Neutrophil (primary cell): ENCODE measurements at regions not wholly inside any gene's neighbourhood (a gene's known extent, or its start where the extent isn't known, plus 50 kb on each side); places are given as distances from the start of the nearest gene placed in this dataset.

ENCODE experiments used
- H3K27ac ChIP-seq: fragments of 200-600 bp; sonication (generic); 2 replicates; pipeline ENCODE4 v1.5.1; 2016; ENCODE audit warnings: mild to moderate bottlenecking, moderate library complexity
- H3K27me3 ChIP-seq: fragments of 200-600 bp; sonication (generic); 2 replicates; pipeline ENCODE4 v1.6.0; 2016; ENCODE audit warnings: mild to moderate bottlenecking
- H3K36me3 ChIP-seq: fragments of 200-600 bp; sonication (generic); 2 replicates; pipeline ENCODE4 v1.5.1; 2017
- H3K4me1 ChIP-seq, 2 experiments: fragments of 200-600 bp in 1 of 2; sonication (generic) in 1 of 2; 1 replicate in 1 of 2; 2 replicates in 1 of 2; pipeline versions ENCODE4 v1.5.1 to v1.6.1; 2013 to 2016; ENCODE audit warnings: low read depth in 1 of 2, low read length in 1 of 2, mild to moderate bottlenecking in 1 of 2, moderate library complexity in 1 of 2; ENCODE audit not compliant: control insufficient read depth in 1 of 2, insufficient read depth in 1 of 2
- H3K4me3 ChIP-seq, 2 experiments: fragments of 200-600 bp in 1 of 2; sonication (generic) in 1 of 2; 1 replicate in 1 of 2; 2 replicates in 1 of 2; pipeline ENCODE4 v1.5.1; 2013 to 2016; ENCODE audit warnings: low read depth in 1 of 2, low read length in 1 of 2, mild to moderate bottlenecking in 1 of 2, moderate library complexity in 1 of 2
- H3K9me3 ChIP-seq: fragments of 200-600 bp; sonication (generic); 2 replicates; pipeline ENCODE4 v1.5.1; 2016
- CTCF ChIP-seq: fragments of 200-600 bp; sonication (generic); IDR thresholded peaks from 2 replicates; pipeline ENCODE4 v1.5.1; 2016; ENCODE audit warnings: antibody characterized with exemption

GRCh38 chr3:31174079-31174478 is 279.6 kb upstream of the GADL1 start:
- Histone ChIP-seq H3K27me3 (no peaks in the 10 kb centered on the region), H3K4me1 (no peaks in the 10 kb centered on the region), H3K9me3 (no peaks in the 10 kb centered on the region), H3K36me3 (no peaks in the 10 kb centered on the region), H3K4me3 (no peak overlapping the region), H3K27ac (no peak overlapping the region)
- no peak for TF ChIP-seq CTCF

- no peaks in the 10 kb centered on the region for H3K27me3 ChIP-seq
- H3K4me1 ChIP-seq = no peaks in the 10 kb centered on the region
- H3K36me3 ChIP-seq = no peaks in the 10 kb centered on the region
- H3K4me3 ChIP-seq = no peak overlapping the region
- no peak for TF ChIP-seq CTCF
- H3K27ac ChIP-seq = no peak overlapping the region
- no peaks in the 10 kb centered on the region for H3K9me3 ChIP-seq
Observed at GRCh38 chr3:31176045-31176444, 281.6 kb upstream of the GADL1 start.

GRCh38 chr3:31178467-31178866 is 284.0 kb upstream of the GADL1 start:
- H3K9me3 ChIP-seq = no peaks in the 10 kb centered on the region
- no peak overlapping the region for H3K4me3 ChIP-seq
- H3K4me1 ChIP-seq = no peaks in the 10 kb centered on the region
- H3K27ac ChIP-seq = no peak overlapping the region
- no peaks in the 10 kb centered on the region for H3K36me3 ChIP-seq
- no peaks in the 10 kb centered on the region for H3K27me3 ChIP-seq
- TF ChIP-seq CTCF = no peak

GRCh38 chr3:31179768-31180167 is 285.3 kb upstream of the GADL1 start:
- H3K4me3 ChIP-seq = no peak overlapping the region
- H3K36me3 ChIP-seq = no peaks in the 10 kb centered on the region
- H3K27me3 ChIP-seq = no peaks in the 10 kb centered on the region
- H3K27ac ChIP-seq = no peak overlapping the region
- H3K9me3 ChIP-seq = no peaks in the 10 kb centered on the region
- no peaks in the 10 kb centered on the region for H3K4me1 ChIP-seq
- TF ChIP-seq CTCF = no peak

GRCh38 chr3:31180274-31180673 is 285.8 kb upstream of the GADL1 start:
- no peak for TF ChIP-seq CTCF
- Histone ChIP-seq H3K9me3 (no peaks in the 10 kb centered on the region), H3K36me3 (no peaks in the 10 kb centered on the region), H3K4me1 (no peaks in the 10 kb centered on the region), H3K27me3 (no peaks in the 10 kb centered on the region), H3K27ac (no peak overlapping the region), H3K4me3 (no peak overlapping the region)

- Histone ChIP-seq H3K4me1 (no peaks in the 10 kb centered on the region), H3K36me3 (no peaks in the 10 kb centered on the region), H3K9me3 (no peaks in the 10 kb centered on the region), H3K27me3 (no peaks in the 10 kb centered on the region), H3K4me3 (no peak overlapping the region), H3K27ac (no peak overlapping the region)
- no peak for TF ChIP-seq CTCF
Observed at GRCh38 chr3:31181661-31182060, 287.2 kb upstream of the GADL1 start.
